ENCODE measurements at regions not wholly inside any gene's neighbourhood (a gene's known extent, or its start where the extent isn't known, plus 50 kb on each side); places are given as distances from the start of the nearest gene placed in this dataset.

GRCh38 chr7:131015657-131015958, 281.6 kb upstream of the KLF14 start:
- TF ChIP-seq CTCF (IDR thresholded peaks at IDR 0.05): no peak

GRCh38 chr7:131016230-131016629, 282.2 kb upstream of the KLF14 start:
- TF ChIP-seq CTCF (IDR thresholded peaks at IDR 0.05): no peak

- no peak for TF ChIP-seq CTCF (IDR thresholded peaks at IDR 0.05)
Measured at GRCh38 chr7:131019351-131019750, 285.3 kb upstream of the KLF14 start.

DNA sequence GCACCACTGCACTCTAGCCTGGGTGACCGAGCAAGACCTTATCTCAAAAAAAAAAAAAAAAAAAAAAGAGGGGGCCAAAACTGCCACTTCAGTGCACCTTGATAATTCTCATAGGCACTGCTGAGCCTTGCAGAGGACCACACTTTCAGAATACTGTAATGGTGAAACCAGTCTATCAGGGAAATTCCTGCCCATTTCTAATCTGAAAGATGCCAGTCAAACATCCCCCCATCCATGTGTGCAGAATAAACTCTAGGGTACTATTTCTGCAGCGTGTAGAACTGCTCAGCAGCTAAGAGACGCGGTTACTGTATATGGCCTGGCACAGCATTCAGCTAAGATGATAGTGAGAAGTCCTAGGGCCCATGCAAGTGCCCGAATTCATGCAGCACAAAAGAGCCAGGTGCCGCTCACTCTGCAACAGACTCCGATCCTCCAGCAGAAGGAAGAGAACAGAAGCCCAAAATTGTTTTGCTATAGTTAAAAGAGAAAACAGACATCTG, 286.8 kb upstream of the KLF14 start:
- no peak for TF ChIP-seq CTCF (IDR thresholded peaks at IDR 0.05)

DNA sequence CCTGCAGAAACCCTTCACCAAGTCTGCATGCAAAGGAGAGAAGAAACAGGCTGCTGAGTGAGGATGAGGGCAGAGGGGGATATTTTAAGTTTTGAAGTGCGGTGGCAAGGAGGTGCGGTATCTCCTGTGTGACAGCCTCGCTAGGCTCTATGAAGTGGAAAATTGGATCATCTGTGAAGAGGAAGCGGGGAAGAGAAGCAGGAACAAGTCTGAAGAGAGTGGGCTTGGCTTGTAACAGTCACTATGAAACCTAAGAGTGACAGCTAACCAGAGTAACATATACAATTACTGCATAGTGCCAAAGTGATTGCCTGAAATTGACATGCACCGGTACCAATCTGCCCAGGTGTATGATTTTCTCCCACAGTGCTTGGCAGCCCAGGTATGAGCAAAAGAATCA, 287.5 kb upstream of the KLF14 start:
- TF ChIP-seq CTCF (IDR thresholded peaks at IDR 0.05): no peak

DNA sequence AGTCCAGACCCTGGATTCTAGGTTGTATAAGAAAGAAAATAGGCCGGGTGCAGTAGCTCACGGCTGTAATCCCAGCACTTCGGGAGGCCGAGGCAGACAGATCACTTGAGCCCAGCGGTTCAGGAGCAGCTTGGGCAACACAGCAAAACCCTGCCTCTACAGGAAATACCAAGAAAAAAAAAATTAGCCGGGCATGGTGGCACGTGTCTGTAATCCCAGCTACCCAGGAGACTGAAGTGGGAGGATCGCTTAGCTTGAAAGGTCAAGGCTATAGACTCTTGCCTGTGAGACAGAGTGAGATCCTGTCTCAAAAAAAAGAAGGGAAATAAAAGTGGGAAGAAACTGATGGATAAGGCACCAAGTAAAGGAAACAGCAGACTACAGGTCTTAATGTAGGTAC, 287.9 kb upstream of the KLF14 start:
- TF ChIP-seq CTCF (IDR thresholded peaks at IDR 0.05): no peak

DNA sequence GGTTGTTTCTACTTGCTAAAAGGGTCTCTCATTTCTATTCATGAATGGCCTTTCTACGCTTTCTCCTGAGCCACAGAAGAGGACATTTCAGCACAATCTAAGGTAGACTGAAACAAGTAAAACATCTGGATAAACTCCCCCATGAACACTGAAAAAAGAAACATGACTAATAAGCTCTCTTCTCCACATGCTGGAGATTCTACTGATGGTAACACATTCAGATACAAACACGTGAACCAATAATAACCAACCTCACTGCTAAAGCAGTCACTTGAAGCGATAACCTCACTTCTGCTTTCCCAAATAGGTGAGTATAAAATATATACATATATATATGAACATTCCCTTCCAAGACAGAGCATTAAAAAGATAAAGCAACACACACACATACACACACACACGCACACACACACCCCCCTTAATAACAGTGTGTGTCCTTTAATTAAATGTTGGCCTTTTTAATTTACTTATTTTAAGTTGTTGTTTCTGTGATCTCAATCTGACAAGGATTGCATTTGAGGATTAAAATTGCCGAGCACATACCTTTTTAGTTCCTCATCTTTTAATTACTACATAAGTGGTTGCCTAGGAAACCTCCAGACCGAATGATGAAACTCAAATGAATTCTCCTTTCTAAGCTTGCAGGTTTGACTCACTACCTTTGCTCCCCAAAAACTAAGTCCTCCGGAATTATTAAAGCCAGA, 292.4 kb upstream of the KLF14 start:
- no peak for TF ChIP-seq CTCF (IDR thresholded peaks at IDR 0.05)

DNA sequence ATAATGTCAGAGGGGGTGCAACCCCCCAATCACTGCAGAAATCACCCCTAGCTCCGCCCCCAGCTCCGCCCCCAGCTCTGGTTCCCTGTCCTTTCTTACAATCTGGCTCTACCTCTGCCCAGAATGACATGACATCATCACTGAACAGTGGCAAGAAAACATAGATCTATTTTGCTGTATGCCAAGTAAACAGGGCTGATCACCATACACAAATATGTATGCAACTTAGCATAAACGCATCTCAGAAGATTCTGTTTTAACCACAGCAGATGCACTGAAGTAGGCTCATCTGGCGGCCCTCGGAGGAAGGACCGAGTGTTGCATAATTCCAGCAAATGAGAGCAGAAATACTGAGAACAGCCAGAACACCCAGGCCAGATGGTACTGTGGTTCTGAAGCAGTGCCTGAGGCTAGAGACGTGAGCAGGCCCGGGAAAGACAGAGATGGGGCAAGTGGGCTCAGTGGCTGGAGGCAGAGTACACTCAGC, 293.3 kb upstream of the KLF14 start:
- no peak for TF ChIP-seq CTCF (IDR thresholded peaks at IDR 0.05)

All from LNCAP (cell line).